ENCODE measurements at regions not wholly inside any gene's neighbourhood (a gene's known extent, or its start where the extent isn't known, plus 50 kb on each side); places are given as distances from the start of the nearest gene placed in this dataset.

DNA sequence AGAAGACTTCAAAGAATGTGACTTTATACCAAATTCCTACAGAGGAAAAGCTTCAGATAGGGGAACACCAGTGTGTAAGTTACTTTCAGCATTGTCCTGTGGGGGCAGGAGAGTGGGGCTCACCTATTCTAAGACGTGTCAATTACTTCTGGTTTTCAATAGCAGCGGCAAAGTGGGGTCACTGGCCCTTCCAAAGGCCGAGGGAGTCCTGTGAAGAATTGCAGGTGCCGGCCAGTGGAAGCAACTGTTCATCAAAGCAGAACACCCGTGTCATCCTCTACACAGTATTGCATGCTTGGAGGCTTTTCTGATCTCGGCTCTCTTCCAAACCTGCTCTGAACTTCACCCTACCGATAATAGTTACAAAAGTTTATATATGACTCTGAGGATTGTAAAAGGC lies 1176.5 kb upstream of the TMEFF2 start:
- TF ChIP-seq, protein P1, sequence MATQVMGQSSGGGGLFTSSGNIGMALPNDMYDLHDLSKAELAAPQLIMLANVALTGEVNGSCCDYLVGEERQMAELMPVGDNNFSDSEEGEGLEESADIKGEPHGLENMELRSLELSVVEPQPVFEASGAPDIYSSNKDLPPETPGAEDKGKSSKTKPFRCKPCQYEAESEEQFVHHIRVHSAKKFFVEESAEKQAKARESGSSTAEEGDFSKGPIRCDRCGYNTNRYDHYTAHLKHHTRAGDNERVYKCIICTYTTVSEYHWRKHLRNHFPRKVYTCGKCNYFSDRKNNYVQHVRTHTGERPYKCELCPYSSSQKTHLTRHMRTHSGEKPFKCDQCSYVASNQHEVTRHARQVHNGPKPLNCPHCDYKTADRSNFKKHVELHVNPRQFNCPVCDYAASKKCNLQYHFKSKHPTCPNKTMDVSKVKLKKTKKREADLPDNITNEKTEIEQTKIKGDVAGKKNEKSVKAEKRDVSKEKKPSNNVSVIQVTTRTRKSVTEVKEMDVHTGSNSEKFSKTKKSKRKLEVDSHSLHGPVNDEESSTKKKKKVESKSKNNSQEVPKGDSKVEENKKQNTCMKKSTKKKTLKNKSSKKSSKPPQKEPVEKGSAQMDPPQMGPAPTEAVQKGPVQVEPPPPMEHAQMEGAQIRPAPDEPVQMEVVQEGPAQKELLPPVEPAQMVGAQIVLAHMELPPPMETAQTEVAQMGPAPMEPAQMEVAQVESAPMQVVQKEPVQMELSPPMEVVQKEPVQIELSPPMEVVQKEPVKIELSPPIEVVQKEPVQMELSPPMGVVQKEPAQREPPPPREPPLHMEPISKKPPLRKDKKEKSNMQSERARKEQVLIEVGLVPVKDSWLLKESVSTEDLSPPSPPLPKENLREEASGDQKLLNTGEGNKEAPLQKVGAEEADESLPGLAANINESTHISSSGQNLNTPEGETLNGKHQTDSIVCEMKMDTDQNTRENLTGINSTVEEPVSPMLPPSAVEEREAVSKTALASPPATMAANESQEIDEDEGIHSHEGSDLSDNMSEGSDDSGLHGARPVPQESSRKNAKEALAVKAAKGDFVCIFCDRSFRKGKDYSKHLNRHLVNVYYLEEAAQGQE (IDR thresholded peaks at IDR 0.05; ENCODE audit: low read depth), result no peak
- TF ChIP-seq CREB1 (IDR thresholded peaks at IDR 0.05; ENCODE audit: low read depth), result no peak
- no peak for TF ChIP-seq TAF1 (IDR thresholded peaks at IDR 0.05; ENCODE audit: low read depth)
- TF ChIP-seq, protein P2, sequence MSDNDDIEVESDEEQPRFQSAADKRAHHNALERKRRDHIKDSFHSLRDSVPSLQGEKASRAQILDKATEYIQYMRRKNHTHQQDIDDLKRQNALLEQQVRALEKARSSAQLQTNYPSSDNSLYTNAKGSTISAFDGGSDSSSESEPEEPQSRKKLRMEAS (IDR thresholded peaks at IDR 0.05), result no peak
- TF ChIP-seq CEBPB (IDR thresholded peaks at IDR 0.05), result no peak
- no peak for TF ChIP-seq EP300 (IDR thresholded peaks at IDR 0.05; ENCODE audit: borderline replicate concordance)
- TF ChIP-seq YY1 (IDR thresholded peaks at IDR 0.05; ENCODE audit: low read depth), result no peak
- no peak for TF ChIP-seq RAD21 (IDR thresholded peaks at IDR 0.05; ENCODE audit: low read depth)
- no peak for TF ChIP-seq EGR1 (IDR thresholded peaks at IDR 0.05)
